Psoas muscle (tissue), 7 donors: ENCODE measurements at regions not wholly inside any gene's neighbourhood (a gene's known extent, or its start where the extent isn't known, plus 50 kb on each side); places are given as distances from the start of the nearest gene placed in this dataset.
"Not testable (repeated sequence)": the region's sequence is repeated elsewhere in the genome, so short reads cannot be mapped to it uniquely, and the experiment has no call there.

Experiments used
- ATAC-seq, 4 donors: fragments of 200-7000 bp; cut with Tn5 transposase; one replicate each; pipeline ENCODE4 v1.9.1; 2020; ENCODE audit warnings: moderate library complexity in 3 of 4, mild to moderate bottlenecking in 2 of 4
- DNase-seq, 2 donors: peaks; one replicate each; pipeline ENCODE4 v3.0.0-alpha.2; 2020
- H3K27ac ChIP-seq: fragments of 200-600 bp; one replicate; pipeline ENCODE4 v1.8.0; 2022
- H3K27me3 ChIP-seq, 3 donors: fragments of 200-600 bp in 1 of 3; one replicate each; pipeline versions ENCODE4 v1.6.1 to v1.8.0; 2013 to 2022; ENCODE audit warnings: low read length in 2 of 3, mild to moderate bottlenecking in 2 of 3, moderate library complexity in 1 of 3; ENCODE audit not compliant: insufficient read depth in 3 of 3
- H3K36me3 ChIP-seq, 2 donors: fragments of 200-600 bp in 1 of 2; one replicate each; pipeline versions ENCODE4 v1.6.1 to v1.8.0; 2013 to 2022; ENCODE audit warnings: low read depth in 1 of 2, mild to moderate bottlenecking in 1 of 2, moderate library complexity in 1 of 2; ENCODE audit not compliant: insufficient read depth in 1 of 2
- H3K4me1 ChIP-seq: fragments of 200-600 bp; one replicate; pipeline ENCODE4 v1.8.0; 2022
- H3K4me3 ChIP-seq: fragments of 200-600 bp; one replicate; pipeline ENCODE4 v1.8.0; 2022; ENCODE audit warnings: mild to moderate bottlenecking
- H3K9me3 ChIP-seq: fragments of 200-600 bp; one replicate; pipeline ENCODE4 v1.8.0; 2022
- WGBS, 3 donors: extraction: QIAGEN DNeasy Blood & Tissue Kit; methylation state at CpG; one replicate each; pipeline versions ENCODE4 v1.1.6 to v1.1.7; 2013; 5-methylcytosine and 5-hydroxymethylcytosine counted together
- intact Hi-C, 2 donors: fragments of 100-400 bp; cut with DNase I; formaldehyde crosslinking; loops; one replicate each; pipeline versions ENCODE4 v1.11.0 to v1.14.2; 2022
- donor health status: healthy with polysubstance abuse.
- donor health status: DM: no; HTN: no; CAD: no; lungs with moderate emphysema.
- donor health status: Bipolar disorder and iron deficiency.
- donor health status: healthy.
- donor health status: DM: yes; HTN: yes; CAD: no.
- donor health status: DM: no; HTN: no; CAD: no.
- donor health status: DM: yes; HTN: yes; CAD: no.

- H3K4me1 ChIP-seq, H3K27me3 ChIP-seq, DNase-seq, H3K36me3 ChIP-seq, H3K4me3 ChIP-seq, H3K27ac ChIP-seq, H3K9me3 ChIP-seq, intact Hi-C loops: not testable (repeated sequence)
- ATAC-seq: peak in 2 of 4 donors; percentile 67 to 73
Observed at GRCh38 chr17:46460129-46460528, 52.1 kb upstream of the LRRC37A2 start.

GRCh38 chr17:46455069-46455468 is 57.2 kb upstream of the LRRC37A2 start:
- H3K36me3 ChIP-seq, H3K4me3 ChIP-seq, H3K27me3 ChIP-seq, DNase-seq, H3K27ac ChIP-seq, H3K9me3 ChIP-seq, intact Hi-C loops, H3K4me1 ChIP-seq: not testable (repeated sequence)
- WGBS, 3 donors: no CpG with 5 or more reads among the region's 2 CpGs
- ATAC-seq: peak in 3 of 4 donors; percentile 33 to 64 (median 59)

GRCh38 chr17:46454572-46454971 is 57.7 kb upstream of the LRRC37A2 start:
- DNase-seq, H3K36me3 ChIP-seq, H3K4me1 ChIP-seq, H3K4me3 ChIP-seq, H3K27ac ChIP-seq, H3K27me3 ChIP-seq, H3K9me3 ChIP-seq, intact Hi-C loops: not testable (repeated sequence)
- ATAC-seq: peak in 1 of 4 donors; percentile 38

- H3K27me3 ChIP-seq, DNase-seq, H3K36me3 ChIP-seq, ATAC-seq, H3K9me3 ChIP-seq, H3K4me1 ChIP-seq, intact Hi-C loops, H3K4me3 ChIP-seq, H3K27ac ChIP-seq: not testable (repeated sequence)
- no CpG with 5 or more reads among the region's 4 CpGs for WGBS, 3 donors
Observed at GRCh38 chr17:46453077-46453476, 59.2 kb upstream of the LRRC37A2 start.

- H3K4me1 ChIP-seq, H3K4me3 ChIP-seq, H3K9me3 ChIP-seq, H3K36me3 ChIP-seq, H3K27me3 ChIP-seq, H3K27ac ChIP-seq, intact Hi-C loops, DNase-seq: not testable (repeated sequence)
- WGBS, 3 donors: no CpG with 5 or more reads among the region's 2 CpGs
- peak in 1 of 4 donors; percentile 40 for ATAC-seq
Observed at GRCh38 chr17:46445849-46446248, 66.4 kb upstream of the LRRC37A2 start.

- H3K27ac ChIP-seq, DNase-seq, ATAC-seq, H3K27me3 ChIP-seq, H3K36me3 ChIP-seq, intact Hi-C loops, H3K9me3 ChIP-seq, H3K4me1 ChIP-seq, H3K4me3 ChIP-seq: not testable (repeated sequence)
- WGBS, 3 donors: no CpG with 5 or more reads among the region's 1 CpG
Observed at GRCh38 chr17:46445411-46445810, 66.9 kb upstream of the LRRC37A2 start.

- H3K4me3 ChIP-seq, ATAC-seq, DNase-seq, intact Hi-C loops, H3K4me1 ChIP-seq, H3K27me3 ChIP-seq, H3K9me3 ChIP-seq, H3K27ac ChIP-seq, H3K36me3 ChIP-seq: not testable (repeated sequence)
- no CpG with 5 or more reads among the region's 4 CpGs for whole genome bisulfite sequencing, 3 donors
Observed at GRCh38 chr17:46442153-46442552, 70.1 kb upstream of the LRRC37A2 start.

GRCh38 chr17:46440665-46441064 is 71.6 kb upstream of the LRRC37A2 start:
- H3K9me3 ChIP-seq, H3K4me3 ChIP-seq, H3K4me1 ChIP-seq, H3K27ac ChIP-seq, H3K27me3 ChIP-seq, H3K36me3 ChIP-seq, DNase-seq, intact Hi-C loops, ATAC-seq: not testable (repeated sequence)
- no CpG with 5 or more reads among the region's 5 CpGs for WGBS, 3 donors

- H3K9me3 ChIP-seq, H3K27me3 ChIP-seq, H3K36me3 ChIP-seq, DNase-seq, H3K27ac ChIP-seq, H3K4me1 ChIP-seq, intact Hi-C loops, H3K4me3 ChIP-seq: not testable (repeated sequence)
- ATAC-seq: peak; percentile 70 to 96 (median 82)
- no CpG with 5 or more reads among the region's 7 CpGs for WGBS, 3 donors
Observed at GRCh38 chr17:46434450-46435062, 73.0 kb upstream of the ARL17B start.

GRCh38 chr17:46430300-46430699 is 68.7 kb upstream of the ARL17B start:
- H3K4me3 ChIP-seq, intact Hi-C loops, DNase-seq, ATAC-seq, H3K9me3 ChIP-seq, H3K27ac ChIP-seq, H3K27me3 ChIP-seq, H3K36me3 ChIP-seq, H3K4me1 ChIP-seq: not testable (repeated sequence)
- no CpG with 5 or more reads among the region's 2 CpGs for WGBS, 3 donors

GRCh38 chr17:46429675-46430074 is 68.1 kb upstream of the ARL17B start:
- H3K4me1 ChIP-seq, intact Hi-C loops, H3K27me3 ChIP-seq, H3K27ac ChIP-seq, DNase-seq, H3K4me3 ChIP-seq, H3K36me3 ChIP-seq, ATAC-seq, H3K9me3 ChIP-seq: not testable (repeated sequence)
- no CpG with 5 or more reads among the region's 2 CpGs for WGBS, 3 donors

GRCh38 chr17:46424187-46424884 is 62.8 kb upstream of the ARL17B start:
- not testable (repeated sequence) for DNase-seq

More at GRCh38 chr17:46424187-46424884, 62.8 kb upstream of the ARL17B start:
- H3K9me3 ChIP-seq, H3K4me3 ChIP-seq, H3K36me3 ChIP-seq, H3K27ac ChIP-seq, ATAC-seq, H3K4me1 ChIP-seq, H3K27me3 ChIP-seq, intact Hi-C loops: not testable (repeated sequence)
- no CpG with 5 or more reads among the region's 2 CpGs for WGBS, 3 donors
